Breast epithelium (tissue), 3 donors: ENCODE measurements at regions not wholly inside any gene's neighbourhood (a gene's known extent, or its start where the extent isn't known, plus 50 kb on each side); places are given as distances from the start of the nearest gene placed in this dataset.

ENCODE experiments used
- POLR2A ChIP-seq: fragments of 450-650 bp; IDR thresholded peaks from one replicate; pipeline ENCODE4 v1.6.1; 2016; ENCODE audit warnings: antibody characterized with exemption, mild to moderate bottlenecking, moderate library complexity
- TF ChIP-seq, protein P1 (sequence below), 3 donors: fragments of 450-650 bp; IDR thresholded peaks; one replicate each; pipeline ENCODE4 v1.5.1; 2016 to 2017; ENCODE audit warnings: antibody characterized with exemption in 3 of 3, mild to moderate bottlenecking in 3 of 3, moderate library complexity in 3 of 3

- no peak for TF ChIP-seq POLR2A
- TF ChIP-seq, protein P1, sequence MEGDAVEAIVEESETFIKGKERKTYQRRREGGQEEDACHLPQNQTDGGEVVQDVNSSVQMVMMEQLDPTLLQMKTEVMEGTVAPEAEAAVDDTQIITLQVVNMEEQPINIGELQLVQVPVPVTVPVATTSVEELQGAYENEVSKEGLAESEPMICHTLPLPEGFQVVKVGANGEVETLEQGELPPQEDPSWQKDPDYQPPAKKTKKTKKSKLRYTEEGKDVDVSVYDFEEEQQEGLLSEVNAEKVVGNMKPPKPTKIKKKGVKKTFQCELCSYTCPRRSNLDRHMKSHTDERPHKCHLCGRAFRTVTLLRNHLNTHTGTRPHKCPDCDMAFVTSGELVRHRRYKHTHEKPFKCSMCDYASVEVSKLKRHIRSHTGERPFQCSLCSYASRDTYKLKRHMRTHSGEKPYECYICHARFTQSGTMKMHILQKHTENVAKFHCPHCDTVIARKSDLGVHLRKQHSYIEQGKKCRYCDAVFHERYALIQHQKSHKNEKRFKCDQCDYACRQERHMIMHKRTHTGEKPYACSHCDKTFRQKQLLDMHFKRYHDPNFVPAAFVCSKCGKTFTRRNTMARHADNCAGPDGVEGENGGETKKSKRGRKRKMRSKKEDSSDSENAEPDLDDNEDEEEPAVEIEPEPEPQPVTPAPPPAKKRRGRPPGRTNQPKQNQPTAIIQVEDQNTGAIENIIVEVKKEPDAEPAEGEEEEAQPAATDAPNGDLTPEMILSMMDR (IDR thresholded peaks at IDR 0.05), result no peak
Measured at GRCh38 chr6:86045038-86045437, 402.4 kb upstream of the SYNCRIP start.
